Activated naive CD4-positive, alpha-beta T cell treated with anti-CD3 and anti-CD28 coated beads, Interleukin-2, amount 10 ng/mL, durations not matched to agents 7 days and 5 days (primary cell): ENCODE measurements at regions not wholly inside any gene's neighbourhood (a gene's known extent, or its start where the extent isn't known, plus 50 kb on each side); places are given as distances from the start of the nearest gene placed in this dataset.

Source experiments
- CTCF ChIA-PET: fragments of 350-600 bp; sonication (Branson Sonifier 250); formaldehyde crosslinking; loops from one replicate; lab custom pipeline; 2021; ENCODE audit warnings: antibody characterized with exemption; lab: Charles Lee
- DNase-seq: peaks from one replicate; pipeline ENCODE4 v3.0.0-alpha.2; 2020
- H3K27ac Mint-ChIP-seq: one replicate; pipeline ENCODE4 v1.8.0; 2021; ENCODE audit warnings: mild to moderate bottlenecking, moderate library complexity, mixed read lengths
- H3K27me3 Mint-ChIP-seq: one replicate; pipeline ENCODE4 v1.8.0; 2021; ENCODE audit warnings: mild to moderate bottlenecking, mixed read lengths
- H3K36me3 Mint-ChIP-seq: one replicate; pipeline ENCODE4 v1.8.0; 2021; ENCODE audit warnings: mixed read lengths
- H3K4me1 Mint-ChIP-seq: one replicate; pipeline ENCODE4 v1.8.0; 2021; ENCODE audit warnings: mixed read lengths
- H3K4me3 Mint-ChIP-seq: one replicate; pipeline ENCODE4 v1.8.0; 2021; ENCODE audit warnings: mild to moderate bottlenecking, moderate library complexity, mixed read lengths
- H3K9me3 Mint-ChIP-seq: one replicate; pipeline ENCODE4 v1.8.0; 2021; ENCODE audit warnings: mixed read lengths

GRCh38 chr1:188462837-188463236 lies 1634.1 kb downstream of the PLA2G4A start:
- H3K27ac Mint-ChIP-seq, result no peak overlapping the region
- CTCF ChIA-PET, result no interaction called here
- no peak overlapping the region for H3K4me3 Mint-ChIP-seq
- DNase-seq, result no peak
- H3K4me1 Mint-ChIP-seq, result no peaks in the 10 kb centered on the region
- H3K36me3 Mint-ChIP-seq, result no peaks in the 10 kb centered on the region
- peaks cover 3% of the 10 kb centered on the region for H3K9me3 Mint-ChIP-seq
- H3K27me3 Mint-ChIP-seq, result no peaks in the 10 kb centered on the region

DNA sequence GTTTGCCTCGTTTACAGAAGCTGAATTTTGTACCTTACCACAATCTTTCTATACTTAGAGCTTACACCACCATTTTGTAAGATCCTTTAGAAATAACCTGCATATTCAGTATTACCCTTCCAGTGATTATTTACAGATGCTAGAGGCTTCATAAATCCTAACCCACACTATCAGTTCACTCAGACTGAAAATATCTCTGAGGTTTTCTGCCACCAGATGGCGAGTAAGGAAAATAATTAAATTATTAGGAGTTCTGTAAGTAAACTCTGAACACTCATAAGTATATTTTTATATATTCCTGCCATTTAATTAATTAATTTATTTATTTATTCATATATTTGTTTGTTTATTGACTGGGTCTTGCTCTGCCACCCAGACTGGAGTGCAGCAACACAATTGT lies 1635.2 kb downstream of the PLA2G4A start:
- Mint-ChIP-seq H3K27ac (no peak overlapping the region), H3K9me3 (no peaks in the 10 kb centered on the region), H3K36me3 (no peaks in the 10 kb centered on the region), H3K27me3 (no peaks in the 10 kb centered on the region), H3K4me3 (no peak overlapping the region), H3K4me1 (no peaks in the 10 kb centered on the region)
- no peak for DNase-seq
- CTCF ChIA-PET, result no interaction called here

DNA sequence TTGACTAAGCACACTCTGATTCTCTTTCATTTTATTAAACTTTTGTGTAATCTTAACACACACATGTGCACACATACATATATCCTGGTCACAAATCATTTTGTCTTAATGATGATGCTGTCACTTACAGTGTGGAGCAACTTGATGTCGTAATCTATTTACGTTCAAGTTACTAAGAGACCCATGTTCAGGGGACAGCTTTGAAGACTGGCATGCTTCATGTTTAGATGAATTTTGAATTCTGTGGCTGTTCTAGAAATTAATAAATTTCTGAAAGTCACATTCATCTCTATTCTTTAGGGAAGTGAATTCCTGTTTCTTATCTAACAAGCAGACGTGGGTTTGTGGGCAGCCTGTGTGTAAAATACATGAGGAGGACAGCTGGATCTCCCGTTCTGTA lies 1637.8 kb downstream of the PLA2G4A start:
- Mint-ChIP-seq H3K4me1 (no peaks in the 10 kb centered on the region), H3K4me3 (no peak overlapping the region), H3K27me3 (no peaks in the 10 kb centered on the region), H3K36me3 (no peaks in the 10 kb centered on the region), H3K27ac (no peak overlapping the region), H3K9me3 (no peaks in the 10 kb centered on the region)
- CTCF ChIA-PET, result no interaction called here
- no peak for DNase-seq

- H3K36me3 Mint-ChIP-seq, result no peaks in the 10 kb centered on the region
- peaks cover 3% of the 10 kb centered on the region for H3K9me3 Mint-ChIP-seq
- H3K27ac Mint-ChIP-seq, result no peak overlapping the region
- no peak overlapping the region for H3K4me3 Mint-ChIP-seq
- H3K27me3 Mint-ChIP-seq, result no peaks in the 10 kb centered on the region
- DNase-seq, result no peak
- CTCF ChIA-PET, result no interaction called here
- H3K4me1 Mint-ChIP-seq, result no peaks in the 10 kb centered on the region
These were observed 1647.9 kb downstream of the PLA2G4A start for GRCh38 chr1:188476606-188477005.

DNA sequence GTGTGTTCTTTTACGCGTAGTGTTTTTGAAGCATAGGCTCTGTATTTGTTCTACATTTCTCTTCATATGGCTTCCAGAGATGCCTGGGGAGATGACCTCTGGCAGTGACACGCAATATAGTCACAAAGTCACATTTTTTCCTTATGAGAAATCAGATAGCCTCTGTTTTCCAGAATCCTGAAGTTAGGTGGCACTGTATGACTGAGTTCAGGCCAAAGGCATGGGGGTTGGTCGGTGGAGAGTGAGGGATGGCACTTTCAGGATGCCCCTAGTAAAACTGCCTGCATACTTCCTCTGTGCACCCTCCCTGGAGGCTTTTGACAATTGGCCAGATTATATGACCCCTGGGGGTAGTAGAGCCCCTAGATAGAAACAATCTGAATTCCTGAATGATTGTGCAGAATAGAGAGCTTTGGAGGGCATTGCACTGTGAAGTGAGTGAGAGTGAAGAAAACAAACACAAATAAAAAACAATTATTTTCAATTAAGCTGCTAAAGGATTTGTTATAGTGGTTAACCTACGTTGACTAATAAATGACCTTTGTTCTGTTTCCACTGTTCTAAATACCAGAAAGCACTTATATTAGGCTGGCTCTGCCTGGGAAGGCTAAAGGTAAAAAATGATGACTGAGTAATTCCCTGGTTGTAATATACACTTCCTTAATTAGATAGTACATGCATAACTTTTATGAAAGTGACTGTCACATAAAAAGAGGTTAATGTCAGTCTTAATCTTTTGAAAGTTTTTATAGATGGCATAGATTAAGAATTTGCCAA lies 1660.8 kb downstream of the PLA2G4A start:
- no peak overlapping the region for H3K27ac Mint-ChIP-seq
- H3K9me3 Mint-ChIP-seq, result peaks cover 5% of the 10 kb centered on the region
- H3K4me1 Mint-ChIP-seq, result no peaks in the 10 kb centered on the region
- CTCF ChIA-PET, result no interaction called here
- DNase-seq, result no peak
- no peak overlapping the region for H3K4me3 Mint-ChIP-seq
- H3K36me3 Mint-ChIP-seq, result no peaks in the 10 kb centered on the region
- no peaks in the 10 kb centered on the region for H3K27me3 Mint-ChIP-seq

DNA sequence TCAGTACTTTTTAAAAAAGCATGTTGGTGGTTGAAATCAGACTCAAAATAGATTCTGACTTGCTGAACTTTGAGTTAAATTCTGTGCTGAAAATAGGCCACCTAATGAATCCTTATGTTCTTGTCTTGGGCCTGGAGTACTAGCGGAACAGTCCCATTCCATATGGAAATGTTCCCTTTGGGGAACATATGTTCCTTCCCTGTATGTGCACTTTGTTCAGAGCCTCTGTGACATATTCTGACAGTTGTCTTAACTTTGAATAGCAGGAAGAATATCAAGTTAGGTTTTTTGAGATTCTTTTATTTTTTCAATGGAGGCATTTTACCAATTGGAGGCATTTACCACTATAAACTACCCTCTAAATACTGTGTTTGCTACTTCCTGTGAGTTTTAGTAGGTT lies 1667.8 kb downstream of the PLA2G4A start:
- Mint-ChIP-seq H3K27me3 (no peaks in the 10 kb centered on the region), H3K4me1 (no peaks in the 10 kb centered on the region), H3K4me3 (no peak overlapping the region), H3K36me3 (no peaks in the 10 kb centered on the region), H3K27ac (no peak overlapping the region), H3K9me3 (peaks cover 14% of the 10 kb centered on the region)
- CTCF ChIA-PET, result no interaction called here
- no peak for DNase-seq

DNA sequence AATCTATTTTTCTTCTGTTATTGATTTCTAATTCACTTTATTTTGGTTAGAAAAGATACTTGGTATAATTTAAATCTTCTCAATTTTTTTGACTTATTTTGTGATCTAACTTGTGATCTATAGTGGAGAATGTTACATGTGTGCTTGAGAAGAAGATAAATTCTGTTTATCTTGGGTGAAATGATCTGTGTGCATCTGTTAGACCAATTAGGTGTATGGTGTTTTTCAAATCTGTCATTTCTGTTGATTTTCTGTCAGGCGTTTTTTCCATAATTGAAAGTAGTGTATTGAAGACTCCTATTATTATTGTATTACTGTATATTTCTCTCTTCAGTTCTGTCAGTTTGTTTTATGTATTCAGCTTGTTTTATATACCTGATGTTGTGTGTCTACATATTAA lies 1668.3 kb downstream of the PLA2G4A start:
- Mint-ChIP-seq H3K27me3 (no peaks in the 10 kb centered on the region), H3K9me3 (peaks cover 12% of the 10 kb centered on the region), H3K36me3 (no peaks in the 10 kb centered on the region), H3K4me1 (no peaks in the 10 kb centered on the region), H3K4me3 (no peak overlapping the region), H3K27ac (no peak overlapping the region)
- CTCF ChIA-PET, result no interaction called here
- no peak for DNase-seq

DNA sequence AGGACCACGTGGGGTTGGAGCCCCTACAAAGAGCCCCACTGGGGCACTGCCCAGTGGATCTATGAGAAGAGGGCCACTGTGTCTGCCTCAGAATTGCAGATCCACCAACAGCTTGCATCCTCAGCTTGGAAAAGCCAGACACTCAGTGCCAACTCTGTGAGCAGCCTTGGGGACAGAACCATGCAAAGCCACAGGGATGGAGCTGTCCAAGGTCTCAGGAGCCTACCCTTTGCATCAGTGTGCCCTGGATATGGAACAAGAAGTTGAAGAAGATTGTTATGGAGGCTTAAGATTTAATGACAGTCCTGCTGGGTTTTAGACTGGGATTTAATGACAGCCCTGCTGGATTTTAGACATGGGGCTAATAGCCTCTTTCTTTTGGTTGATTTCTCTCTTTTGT lies 1670.9 kb downstream of the PLA2G4A start:
- Mint-ChIP-seq H3K9me3 (peaks cover 10% of the 10 kb centered on the region), H3K4me3 (no peak overlapping the region), H3K27ac (no peak overlapping the region), H3K27me3 (no peaks in the 10 kb centered on the region), H3K36me3 (no peaks in the 10 kb centered on the region), H3K4me1 (no peaks in the 10 kb centered on the region)
- no peak for DNase-seq
- CTCF ChIA-PET, result no interaction called here

DNA sequence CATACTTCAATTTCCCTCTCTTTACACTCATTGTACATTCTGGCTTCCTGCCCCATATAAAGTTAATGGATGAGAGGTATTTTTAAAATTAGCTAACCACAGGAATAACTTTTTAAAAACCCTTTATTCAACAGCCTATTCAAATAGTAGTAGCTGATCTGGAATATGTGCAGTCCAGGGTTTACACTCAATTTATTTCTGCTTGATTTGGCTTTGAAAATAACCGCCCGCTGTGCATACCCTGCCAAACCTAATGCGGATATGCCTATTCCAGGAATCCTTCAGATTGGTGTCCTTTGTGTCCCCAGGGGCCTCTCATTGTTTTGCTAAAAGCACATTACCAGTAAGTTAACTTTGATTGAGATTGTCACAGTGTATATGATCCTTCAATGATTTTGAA lies 1686.2 kb downstream of the PLA2G4A start:
- CTCF ChIA-PET, result no interaction called here
- Mint-ChIP-seq H3K9me3 (peaks cover 5% of the 10 kb centered on the region), H3K27ac (no peak overlapping the region), H3K4me3 (no peak overlapping the region), H3K36me3 (no peaks in the 10 kb centered on the region), H3K27me3 (no peaks in the 10 kb centered on the region), H3K4me1 (no peaks in the 10 kb centered on the region)
- no peak for DNase-seq

GRCh38 chr1:188517139-188517538 lies 1688.4 kb downstream of the PLA2G4A start:
- no peak for DNase-seq
- CTCF ChIA-PET, result no interaction called here
- H3K4me1 Mint-ChIP-seq, result no peaks in the 10 kb centered on the region
- no peaks in the 10 kb centered on the region for H3K36me3 Mint-ChIP-seq
- H3K4me3 Mint-ChIP-seq, result no peak overlapping the region
- no peak overlapping the region for H3K27ac Mint-ChIP-seq
- H3K9me3 Mint-ChIP-seq, result peaks cover 6% of the 10 kb centered on the region
- no peaks in the 10 kb centered on the region for H3K27me3 Mint-ChIP-seq

GRCh38 chr1:188551176-188551575 lies 1722.4 kb downstream of the PLA2G4A start:
- Mint-ChIP-seq H3K4me1 (no peaks in the 10 kb centered on the region), H3K4me3 (no peak overlapping the region), H3K27me3 (no peaks in the 10 kb centered on the region), H3K27ac (no peak overlapping the region), H3K36me3 (no peaks in the 10 kb centered on the region), H3K9me3 (no peaks in the 10 kb centered on the region)
- DNase-seq, result no peak
- CTCF ChIA-PET, result no interaction called here

GRCh38 chr1:188557053-188557452 lies 1728.3 kb downstream of the PLA2G4A start:
- Mint-ChIP-seq H3K9me3 (peaks cover 1% of the 10 kb centered on the region), H3K27me3 (no peaks in the 10 kb centered on the region), H3K27ac (no peak overlapping the region), H3K36me3 (no peaks in the 10 kb centered on the region), H3K4me1 (no peaks in the 10 kb centered on the region), H3K4me3 (no peak overlapping the region)
- DNase-seq, result no peak
- CTCF ChIA-PET, result no interaction called here

DNA sequence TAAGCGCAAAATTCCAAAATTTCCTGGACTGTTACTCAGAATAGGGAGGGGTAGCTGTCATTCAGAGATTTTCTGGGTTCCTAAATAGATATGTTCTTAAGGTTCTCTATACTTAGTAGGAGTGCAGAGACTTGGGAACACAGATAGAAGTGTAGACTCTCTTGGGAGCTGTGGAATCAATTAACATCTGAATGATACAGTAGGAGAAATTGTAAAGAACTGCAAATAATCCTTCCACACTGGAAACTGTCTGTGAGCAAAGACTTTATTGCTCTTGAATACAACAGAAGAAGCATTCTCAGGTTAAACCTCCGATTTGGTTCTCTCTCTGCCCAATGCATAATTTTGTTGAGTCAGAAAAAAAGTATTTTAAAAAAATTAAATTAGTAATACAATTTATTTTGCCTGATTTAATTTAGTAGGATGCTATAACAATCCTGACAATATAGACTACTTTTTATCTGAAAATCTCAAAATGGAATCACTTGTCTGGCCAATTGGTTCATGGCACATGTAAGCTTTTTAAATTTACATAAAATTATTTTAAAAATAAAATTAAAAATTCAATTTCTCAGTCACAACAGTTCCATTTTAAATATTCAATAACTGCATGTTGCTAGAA lies 1754.3 kb downstream of the PLA2G4A start:
- CTCF ChIA-PET, result no interaction called here
- Mint-ChIP-seq H3K27me3 (no peaks in the 10 kb centered on the region), H3K36me3 (no peaks in the 10 kb centered on the region), H3K9me3 (no peaks in the 10 kb centered on the region), H3K4me1 (no peaks in the 10 kb centered on the region), H3K27ac (no peak overlapping the region), H3K4me3 (no peak overlapping the region)
- DNase-seq, result no peak

DNA sequence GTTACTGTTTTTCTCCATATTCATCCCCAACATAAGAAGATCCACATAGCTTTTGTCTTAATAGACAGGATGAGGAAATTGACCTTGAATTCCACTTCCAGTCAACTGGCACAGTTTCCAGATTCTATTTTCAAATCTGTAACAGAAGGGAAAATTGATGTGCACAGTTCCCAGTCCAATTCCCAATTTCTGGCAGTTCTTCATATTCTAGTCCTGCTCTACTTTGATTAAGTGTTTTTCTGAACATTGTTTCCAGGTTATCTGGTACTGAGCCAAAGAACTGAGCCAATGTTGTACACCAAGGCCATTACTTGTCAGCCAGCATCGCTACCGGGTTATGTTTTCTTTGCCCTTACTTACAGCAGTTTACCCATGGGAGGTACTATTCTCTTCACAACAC lies 1755.4 kb downstream of the PLA2G4A start:
- Mint-ChIP-seq H3K9me3 (no peaks in the 10 kb centered on the region), H3K27me3 (no peaks in the 10 kb centered on the region), H3K4me3 (no peak overlapping the region), H3K36me3 (no peaks in the 10 kb centered on the region), H3K4me1 (no peaks in the 10 kb centered on the region), H3K27ac (no peak overlapping the region)
- CTCF ChIA-PET, result no interaction called here
- no peak for DNase-seq

DNA sequence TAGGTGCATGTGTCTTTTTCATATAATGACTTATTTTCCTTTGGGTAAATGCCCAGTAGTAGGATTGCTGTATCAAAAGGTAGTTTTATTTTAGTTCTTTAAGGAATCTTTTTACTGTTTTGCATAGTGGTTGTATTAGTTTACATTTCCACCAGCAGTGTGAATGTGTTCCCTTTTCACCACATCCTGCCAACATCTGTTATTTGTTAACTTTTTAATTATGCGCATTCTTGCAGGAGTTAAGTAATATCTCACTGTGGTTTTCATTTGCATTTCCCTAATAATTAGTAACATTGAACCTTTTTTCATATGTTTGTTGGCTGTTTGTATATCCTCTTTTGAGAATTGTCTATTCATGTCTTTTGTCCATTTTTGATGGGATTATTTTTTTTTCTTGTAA lies 1761.9 kb downstream of the PLA2G4A start:
- DNase-seq, result no peak
- CTCF ChIA-PET, result no interaction called here
- H3K4me3 Mint-ChIP-seq, result no peak overlapping the region
- H3K27ac Mint-ChIP-seq, result no peak overlapping the region
- no peaks in the 10 kb centered on the region for H3K36me3 Mint-ChIP-seq
- H3K9me3 Mint-ChIP-seq, result peaks cover 3% of the 10 kb centered on the region
- no peaks in the 10 kb centered on the region for H3K4me1 Mint-ChIP-seq
- H3K27me3 Mint-ChIP-seq, result no peaks in the 10 kb centered on the region
